NCI-H1048 (cell line): ENCODE measurements at regions not wholly inside any gene's neighbourhood (a gene's known extent, or its start where the extent isn't known, plus 50 kb on each side); places are given as distances from the start of the nearest gene placed in this dataset.
"Not testable (repeated sequence)": the region's sequence is repeated elsewhere in the genome, so short reads cannot be mapped to it uniquely, and the experiment has no call there.

Source experiments
- DNase-seq: peaks from one replicate; lab custom pipeline; 2025; lab: John Stamatoyannopoulos, UW

DNA sequence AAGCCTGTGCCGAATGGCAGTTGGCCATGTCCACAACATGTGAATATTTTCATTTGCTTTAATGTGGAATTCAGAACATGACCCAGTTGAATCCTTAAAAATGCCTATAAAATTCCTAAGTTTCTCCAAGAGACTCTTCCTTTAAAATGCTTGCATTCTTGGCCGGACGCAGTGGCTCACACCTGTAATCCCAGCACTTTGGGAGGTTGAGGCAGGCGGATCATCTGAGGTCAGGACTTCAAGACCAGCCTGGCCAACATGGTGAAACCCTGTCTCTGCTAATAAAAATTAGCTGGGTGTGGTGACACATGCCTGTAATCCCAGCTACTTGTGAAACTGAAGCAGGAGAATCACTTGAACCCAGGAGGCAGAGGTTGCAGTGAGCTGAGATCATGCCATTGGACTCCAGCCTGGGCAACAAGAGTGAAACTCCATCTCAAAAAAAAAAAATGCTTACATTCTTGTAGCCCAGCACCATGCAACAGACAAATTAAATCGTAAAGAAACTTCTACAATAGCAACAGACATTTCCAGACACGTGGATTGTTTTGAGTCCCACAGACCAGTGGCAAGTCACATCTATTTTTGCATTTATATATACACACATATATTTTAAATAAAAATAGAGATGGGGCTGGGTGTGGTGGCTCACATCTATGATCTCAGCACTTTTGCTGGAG, 274.4 kb downstream of the GOLGA6L6 start:
- DNase-seq = not testable (repeated sequence)

DNA sequence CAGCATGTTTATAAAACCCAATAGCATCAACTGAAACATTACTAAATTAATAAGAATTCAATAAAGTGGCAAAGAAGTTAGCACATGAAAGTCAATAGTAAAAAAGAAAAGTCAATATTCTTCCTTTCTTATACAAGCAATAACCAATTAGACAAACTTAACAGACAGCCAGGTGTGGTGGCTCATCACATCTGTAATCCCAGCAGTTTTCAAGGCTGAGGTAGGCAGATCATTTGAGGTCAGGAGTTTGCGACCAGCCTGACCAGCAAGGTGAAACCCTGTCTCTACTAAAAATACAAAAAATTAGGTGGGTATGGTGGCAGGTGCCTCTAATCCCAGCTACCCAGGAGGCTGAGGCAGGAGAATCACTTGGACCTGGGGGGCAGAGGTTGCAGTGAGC, 275.9 kb downstream of the GOLGA6L6 start:
- DNase-seq = not testable (repeated sequence)

- DNase-seq = not testable (repeated sequence)
Measured at GRCh38 chr15:20261321-20262280, 280.0 kb downstream of the GOLGA6L6 start.

DNA sequence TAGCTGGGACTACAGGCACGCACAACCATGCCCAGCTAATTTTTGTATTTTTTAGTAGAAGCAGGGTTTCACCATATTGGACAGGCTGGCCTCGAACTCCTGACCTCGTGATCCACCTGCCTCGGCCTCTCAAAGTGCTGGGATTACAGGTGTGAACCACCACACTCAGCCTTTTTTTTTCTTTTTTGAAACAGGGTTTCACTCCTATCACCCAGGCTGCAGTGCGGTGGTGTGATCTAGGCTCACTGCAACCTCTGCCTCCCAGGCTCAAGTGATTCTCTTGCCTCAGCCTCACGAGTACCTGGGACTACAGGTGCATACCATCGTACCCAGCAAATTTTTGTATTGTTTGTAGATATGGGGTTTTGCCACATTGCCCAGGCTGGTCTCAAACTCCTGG, 280.9 kb downstream of the GOLGA6L6 start:
- DNase-seq = not testable (repeated sequence)

DNA sequence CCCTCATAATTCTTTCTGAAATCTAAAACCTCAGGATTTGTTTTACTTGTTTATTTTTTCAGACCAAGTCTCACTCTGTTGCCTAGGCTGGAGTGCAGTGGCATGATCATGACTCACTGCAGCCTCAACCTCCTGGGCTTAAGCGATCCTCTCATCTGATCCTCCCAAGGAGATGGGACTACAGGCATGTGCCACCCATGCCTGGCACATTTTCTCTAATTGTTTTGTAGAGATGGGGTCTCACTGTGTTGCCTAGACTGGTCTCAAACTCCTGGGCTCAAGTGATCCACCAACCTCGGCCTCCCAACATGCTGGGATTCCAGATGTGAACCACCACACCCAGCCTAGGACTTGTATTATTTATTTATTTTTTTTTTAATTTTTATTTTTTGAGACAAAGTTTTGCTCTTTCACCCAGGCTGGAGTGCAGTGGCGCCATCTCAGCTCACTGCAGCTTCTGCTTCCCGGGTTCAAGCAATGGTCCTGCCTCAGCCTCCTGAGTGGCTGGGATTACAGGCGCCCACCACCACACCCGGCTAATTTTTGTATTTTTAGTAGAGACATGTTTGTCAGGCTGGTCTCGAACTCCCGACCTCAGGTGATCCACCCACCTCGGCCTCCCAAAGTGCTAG, 281.9 kb downstream of the GOLGA6L6 start:
- not testable (repeated sequence) for DNase-seq

DNA sequence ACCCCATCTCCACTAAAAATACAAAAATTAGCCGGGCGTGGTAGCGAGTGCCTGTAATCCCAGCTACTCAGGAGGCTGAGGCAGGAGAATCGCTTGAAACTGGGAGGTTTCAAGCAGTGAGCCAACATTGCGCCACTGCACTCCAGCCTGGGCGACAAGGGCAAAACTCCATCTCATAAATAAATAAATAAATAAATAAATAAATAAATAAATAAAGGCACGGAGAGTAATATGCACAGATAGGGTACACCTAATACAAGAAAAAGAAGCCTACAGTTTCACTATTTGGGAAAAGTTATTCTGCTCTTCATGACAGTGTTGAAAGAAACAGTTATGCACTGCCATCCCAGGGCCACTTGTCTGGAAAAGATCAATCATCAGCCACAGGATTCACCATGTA, 285.2 kb downstream of the GOLGA6L6 start:
- DNase-seq = not testable (repeated sequence)

DNA sequence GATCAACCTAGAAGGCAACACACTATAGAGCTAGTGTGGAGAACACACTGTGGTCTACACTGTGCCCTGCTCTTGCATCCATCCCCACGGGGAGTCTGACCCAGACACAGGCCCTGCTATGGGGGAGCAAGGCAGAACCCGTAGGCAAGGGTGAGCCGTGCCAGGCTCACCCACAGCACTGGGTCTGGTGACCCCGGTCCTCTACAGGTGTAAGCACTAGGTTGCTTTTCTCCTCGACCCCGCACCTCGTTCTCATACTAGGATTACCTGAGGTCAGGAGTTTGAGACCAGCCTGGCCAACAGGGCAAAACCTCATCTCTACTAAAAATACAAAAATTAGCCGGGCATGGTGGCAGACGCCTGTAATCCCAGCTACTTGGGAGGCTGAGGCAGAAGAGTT, 286.0 kb downstream of the GOLGA6L6 start:
- not testable (repeated sequence) for DNase-seq

DNA sequence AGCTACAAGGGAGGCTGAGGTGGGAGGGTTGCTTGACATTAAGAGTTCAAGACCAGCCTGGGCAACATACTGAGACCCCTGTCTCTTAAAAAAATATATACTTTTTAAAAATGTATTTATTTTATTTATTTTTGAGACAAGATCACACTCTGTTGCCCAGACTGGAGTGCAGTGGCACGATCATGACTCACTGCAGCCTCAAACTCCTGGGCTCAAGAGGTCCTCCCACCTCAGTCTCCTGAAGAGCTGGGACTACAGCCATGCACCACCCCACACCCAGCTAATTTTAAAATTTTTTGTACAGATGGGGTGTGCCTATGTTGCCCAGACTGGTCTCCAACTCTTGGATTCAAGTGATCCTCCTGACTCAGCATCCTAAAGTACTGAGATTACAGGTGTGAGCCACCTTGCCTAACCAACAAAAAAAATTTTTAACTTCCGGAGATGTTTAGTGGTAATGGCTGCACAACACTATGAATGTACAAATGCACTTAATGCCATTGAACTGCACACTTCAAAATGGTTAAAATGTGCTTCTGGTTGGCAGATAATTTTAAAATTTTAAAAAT, 288.5 kb downstream of the GOLGA6L6 start:
- DNase-seq = not testable (repeated sequence)

GRCh38 chr15:20252040-20252439, 289.6 kb downstream of the GOLGA6L6 start:
- not testable (repeated sequence) for DNase-seq

DNA sequence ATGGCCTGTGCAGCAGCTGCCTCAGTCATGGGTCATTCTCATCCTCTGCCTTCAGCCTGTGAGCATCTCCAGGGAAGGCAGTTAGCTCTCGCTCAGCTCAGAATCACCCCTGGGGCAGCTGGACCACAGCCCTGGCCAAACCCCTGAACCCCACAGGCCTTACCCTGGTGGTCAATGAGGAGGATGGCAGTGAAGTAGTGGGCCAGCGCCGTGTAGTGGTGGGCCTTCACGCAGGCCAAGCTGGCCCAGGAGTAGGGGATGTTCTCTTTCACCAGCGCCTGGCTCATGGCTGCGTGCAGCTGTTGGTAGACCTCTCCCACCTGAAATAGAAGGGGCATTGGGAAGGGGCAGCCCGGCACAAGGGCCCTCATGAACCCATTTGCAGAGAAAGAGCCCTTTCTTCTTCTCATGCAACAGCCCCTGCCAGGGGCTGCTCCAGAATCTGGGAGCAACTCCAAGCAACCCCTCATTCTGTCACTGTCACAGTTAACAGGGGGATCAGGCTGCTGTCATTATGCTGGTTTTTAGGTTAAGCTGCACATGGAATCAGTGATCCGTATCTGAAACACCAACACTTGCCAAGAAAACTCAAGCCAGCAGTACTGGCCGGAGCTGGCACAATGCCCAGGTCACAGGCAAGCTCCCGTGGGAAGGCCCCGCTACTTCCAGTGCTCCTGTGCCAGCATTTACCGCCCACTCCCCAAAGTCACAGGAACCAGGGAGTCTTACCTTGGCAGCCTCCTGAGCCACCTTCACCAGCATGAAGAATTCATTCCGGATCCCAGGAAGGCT, 290.2 kb downstream of the GOLGA6L6 start:
- not testable (repeated sequence) for DNase-seq

DNA sequence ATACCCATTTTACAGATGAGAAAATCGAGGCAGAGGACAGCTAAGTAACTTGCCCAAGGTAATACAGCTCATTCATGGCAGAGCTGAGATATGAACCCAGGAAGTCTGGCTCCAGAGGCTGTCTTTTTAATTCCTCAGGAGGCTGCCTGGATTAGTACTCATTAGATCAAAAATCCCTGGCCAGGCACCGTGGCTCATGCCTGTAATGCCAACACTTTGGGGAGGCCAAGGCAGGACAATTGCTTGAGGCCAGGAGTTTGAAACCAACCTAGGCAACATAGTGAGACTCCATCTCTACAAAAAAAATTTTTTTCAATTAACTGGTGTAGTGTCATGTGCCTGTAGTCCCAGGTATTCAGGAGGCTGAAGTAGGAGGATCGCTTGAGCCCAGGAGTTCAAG, 291.4 kb downstream of the GOLGA6L6 start:
- not testable (repeated sequence) for DNase-seq

DNA sequence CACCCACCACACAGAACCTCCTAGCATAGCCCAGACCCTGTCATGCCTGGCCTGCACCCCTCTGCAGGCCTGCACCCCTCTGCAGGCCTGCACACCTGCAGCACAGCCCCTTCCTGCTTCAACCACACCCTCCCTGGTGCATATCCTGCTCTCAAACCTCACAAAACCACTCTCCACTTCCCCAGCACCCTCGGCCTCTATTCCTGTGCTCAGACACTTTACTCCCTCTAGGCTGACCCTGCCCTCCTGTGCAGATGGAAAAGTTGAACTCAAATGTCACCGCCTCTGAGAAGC, 292.0 kb downstream of the GOLGA6L6 start:
- DNase-seq = not testable (repeated sequence)

DNA sequence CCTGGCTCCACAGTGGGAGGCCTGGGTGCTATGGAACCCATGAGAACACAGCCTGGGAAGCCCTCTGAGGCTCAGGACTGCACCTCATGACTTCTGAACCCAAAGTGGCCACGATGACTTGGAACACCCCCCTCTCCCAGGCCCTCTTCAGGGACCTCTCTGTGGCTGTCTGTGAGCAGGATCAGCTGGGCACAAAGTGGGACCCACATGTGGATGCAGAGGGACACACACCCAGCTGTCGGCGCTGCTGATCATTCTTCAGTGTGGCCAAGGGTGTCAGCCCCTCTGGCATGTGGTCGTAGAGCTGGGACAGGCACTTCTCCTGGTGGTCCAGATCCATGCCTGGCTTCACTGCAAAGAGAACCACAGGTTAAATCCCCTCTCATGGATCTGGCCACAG, 293.2 kb downstream of the GOLGA6L6 start:
- DNase-seq = not testable (repeated sequence)

DNA sequence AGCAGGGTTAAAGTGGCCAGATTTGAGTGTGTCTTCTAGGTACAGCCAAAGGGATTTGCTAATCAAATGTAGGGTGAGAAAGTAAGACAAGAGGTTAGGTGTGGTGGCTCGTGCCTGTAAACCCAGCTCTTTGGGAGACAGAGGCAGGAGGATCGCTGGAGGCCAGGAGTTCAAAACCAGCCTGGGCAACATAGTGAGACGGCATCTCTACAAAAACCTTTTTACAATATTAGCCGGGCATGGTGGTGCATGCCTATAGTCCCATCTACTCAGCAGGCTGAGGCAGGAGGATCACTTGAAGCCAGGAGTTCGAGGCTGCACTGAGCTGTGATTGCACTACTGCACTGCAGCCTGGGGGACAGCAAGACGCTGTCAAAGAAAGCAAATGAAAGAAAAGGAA, 294.5 kb downstream of the GOLGA6L6 start:
- DNase-seq = not testable (repeated sequence)

- DNase-seq = not testable (repeated sequence)
Measured at GRCh38 chr15:20246624-20247023, 295.0 kb downstream of the GOLGA6L6 start.

DNA sequence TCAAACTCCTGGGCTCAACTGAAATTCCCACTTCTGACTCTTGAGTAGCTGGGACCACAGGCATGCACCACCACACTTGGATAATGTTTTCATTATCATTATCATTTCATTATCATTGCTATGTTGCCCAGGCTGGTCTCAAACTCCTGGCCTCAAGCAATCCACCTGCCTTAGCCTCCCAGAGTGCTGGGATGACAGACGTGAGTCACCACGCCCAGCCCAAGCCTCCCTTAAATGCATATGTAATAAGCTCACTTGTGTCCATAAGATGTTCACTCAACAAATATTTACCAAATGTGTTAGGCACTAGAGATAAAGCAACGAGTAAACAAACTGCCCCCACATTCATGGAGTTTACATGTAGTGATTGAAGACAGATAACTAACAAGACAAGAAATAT, 295.7 kb downstream of the GOLGA6L6 start:
- DNase-seq = not testable (repeated sequence)

- DNase-seq = not testable (repeated sequence)
Measured at GRCh38 chr15:20244792-20245191, 296.8 kb downstream of the GOLGA6L6 start.

DNA sequence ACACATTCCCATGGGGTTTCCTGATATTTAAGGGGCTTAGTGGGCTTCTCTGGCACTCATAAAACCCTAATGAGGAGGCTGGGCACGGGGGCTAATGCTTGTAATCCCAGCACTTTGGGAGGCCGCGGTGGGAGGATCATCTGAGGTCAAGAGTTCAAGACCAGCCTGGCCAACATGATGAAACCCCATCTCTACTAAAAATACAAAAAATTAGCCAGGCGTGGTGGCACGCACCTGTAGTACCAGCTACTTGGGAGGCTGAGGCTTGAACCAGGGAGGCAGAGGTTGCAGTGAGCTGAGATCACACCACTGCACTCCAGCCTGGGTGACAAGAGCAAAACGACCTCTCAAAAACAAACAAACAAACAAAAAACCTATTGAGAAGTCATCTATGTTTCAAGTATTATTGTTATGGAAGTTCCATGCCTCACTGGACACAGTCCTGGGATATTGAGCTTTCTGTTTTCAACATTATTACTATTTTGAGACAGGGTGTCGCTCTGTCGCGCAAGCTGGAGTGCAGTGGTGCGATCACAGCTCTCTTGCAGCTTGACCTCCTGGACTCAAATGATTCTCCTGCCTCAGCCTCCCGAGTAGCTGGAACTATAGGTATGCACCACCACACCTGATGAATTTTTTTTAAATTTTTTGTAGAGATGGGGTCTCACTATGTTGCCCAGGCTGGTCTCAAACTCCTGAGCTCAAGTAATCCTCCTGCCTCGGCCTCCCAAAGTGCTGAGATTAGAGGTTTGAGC, 297.9 kb downstream of the GOLGA6L6 start:
- DNase-seq = not testable (repeated sequence)

DNA sequence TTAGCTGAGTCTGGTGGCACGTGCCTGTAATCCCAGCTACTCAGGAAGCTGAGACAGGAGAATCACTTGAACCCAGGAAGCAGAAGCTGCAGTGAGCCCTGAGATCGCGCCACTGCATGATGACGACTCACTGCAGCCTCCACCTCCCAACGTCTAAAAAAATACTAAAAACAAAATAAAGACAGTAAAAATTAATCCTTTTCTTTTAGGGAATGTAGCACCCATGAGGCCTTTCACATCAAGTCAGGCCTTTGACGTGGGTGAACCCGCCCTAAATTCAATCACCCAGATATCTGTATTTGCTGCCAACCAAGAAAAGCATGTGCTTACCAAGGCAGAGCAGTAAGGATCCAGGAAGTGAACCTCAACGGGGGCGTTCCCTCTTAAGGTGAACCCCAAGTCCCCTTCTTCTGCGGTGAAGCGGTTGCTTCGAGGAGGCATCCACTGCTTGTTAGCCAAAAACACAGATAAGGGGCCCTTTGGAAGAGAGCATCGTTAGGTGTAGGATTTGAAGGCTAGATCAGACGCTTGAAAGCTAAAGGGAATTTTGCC, 301.2 kb downstream of the GOLGA6L6 start:
- DNase-seq = not testable (repeated sequence)

DNA sequence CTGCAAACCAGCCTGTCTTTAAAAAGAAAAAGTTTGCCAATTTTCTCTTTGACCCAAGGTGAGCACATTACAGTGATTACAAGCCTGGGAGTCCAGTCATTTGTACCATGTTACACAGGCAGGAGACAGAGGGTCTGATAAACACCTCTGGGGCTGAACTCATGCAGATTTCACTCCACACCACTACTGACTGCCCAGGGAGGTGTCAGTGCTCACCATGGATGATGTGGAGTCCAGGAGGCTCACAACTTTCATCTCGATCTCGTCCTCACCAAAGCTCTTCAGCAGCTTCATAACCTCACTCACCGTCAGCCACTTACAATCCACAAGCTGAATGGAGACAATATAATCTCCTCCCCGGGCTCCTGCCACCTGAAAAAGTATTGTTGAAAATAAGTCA, 302.4 kb downstream of the GOLGA6L6 start:
- not testable (repeated sequence) for DNase-seq
